Breast epithelium (tissue), 3 donors: ENCODE measurements at regions not wholly inside any gene's neighbourhood (a gene's known extent, or its start where the extent isn't known, plus 50 kb on each side); places are given as distances from the start of the nearest gene placed in this dataset.

ENCODE experiments used
- POLR2A ChIP-seq: fragments of 450-650 bp; IDR thresholded peaks from one replicate; pipeline ENCODE4 v1.6.1; 2016; ENCODE audit warnings: antibody characterized with exemption, mild to moderate bottlenecking, moderate library complexity
- POLR2AphosphoS5 ChIP-seq, 3 donors: sonication (generic); formaldehyde crosslinking; IDR thresholded peaks; one replicate each; pipeline ENCODE4 v1.6.1; 2017; ENCODE audit warnings: antibody characterized with exemption in 3 of 3
- TF ChIP-seq, protein P1 (sequence below), 3 donors: fragments of 450-650 bp; IDR thresholded peaks; one replicate each; pipeline ENCODE4 v1.5.1; 2016 to 2017; ENCODE audit warnings: antibody characterized with exemption in 3 of 3, mild to moderate bottlenecking in 3 of 3, moderate library complexity in 3 of 3

DNA sequence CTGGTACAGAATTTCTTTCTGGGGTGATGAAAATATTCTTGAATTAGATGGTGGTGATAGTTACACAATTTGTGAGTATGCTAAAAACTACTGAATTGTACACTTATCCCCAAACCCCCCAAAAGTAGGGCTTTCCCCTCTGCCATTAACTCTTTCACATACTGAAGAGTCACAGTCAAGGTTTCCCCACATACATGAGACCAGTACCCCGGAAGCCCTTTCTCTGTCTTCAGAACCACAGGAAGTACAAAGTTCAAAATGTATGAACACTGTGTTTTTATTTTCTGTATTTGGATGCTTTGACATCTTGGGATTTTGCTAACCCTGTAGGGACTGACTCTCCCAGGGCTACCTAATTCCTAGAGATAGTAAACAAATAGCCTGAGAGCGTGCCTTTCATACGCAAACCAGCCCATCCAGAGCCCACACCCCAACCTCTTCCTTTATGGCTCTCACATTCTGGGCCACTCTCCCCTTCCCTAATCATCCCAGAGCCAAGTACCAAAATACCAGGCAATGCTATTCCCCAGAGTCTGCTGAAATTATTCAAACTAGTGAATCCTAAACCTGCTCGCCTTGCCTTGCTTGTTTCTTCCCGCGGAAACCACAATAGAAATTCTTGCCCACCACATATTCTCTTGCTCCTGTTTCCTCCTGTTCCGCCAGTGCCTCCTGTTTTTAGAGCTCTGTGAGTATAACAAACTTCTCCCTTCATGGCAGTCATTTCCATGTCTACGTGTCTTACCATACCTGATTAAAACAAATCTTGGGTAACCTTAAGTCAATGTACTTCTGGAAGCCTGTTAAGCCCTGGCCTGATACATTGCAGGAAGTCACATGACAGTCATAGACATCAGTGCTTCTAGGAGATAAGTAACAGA lies 524.8 kb downstream of the FUT8 start:
- TF ChIP-seq, protein P1, sequence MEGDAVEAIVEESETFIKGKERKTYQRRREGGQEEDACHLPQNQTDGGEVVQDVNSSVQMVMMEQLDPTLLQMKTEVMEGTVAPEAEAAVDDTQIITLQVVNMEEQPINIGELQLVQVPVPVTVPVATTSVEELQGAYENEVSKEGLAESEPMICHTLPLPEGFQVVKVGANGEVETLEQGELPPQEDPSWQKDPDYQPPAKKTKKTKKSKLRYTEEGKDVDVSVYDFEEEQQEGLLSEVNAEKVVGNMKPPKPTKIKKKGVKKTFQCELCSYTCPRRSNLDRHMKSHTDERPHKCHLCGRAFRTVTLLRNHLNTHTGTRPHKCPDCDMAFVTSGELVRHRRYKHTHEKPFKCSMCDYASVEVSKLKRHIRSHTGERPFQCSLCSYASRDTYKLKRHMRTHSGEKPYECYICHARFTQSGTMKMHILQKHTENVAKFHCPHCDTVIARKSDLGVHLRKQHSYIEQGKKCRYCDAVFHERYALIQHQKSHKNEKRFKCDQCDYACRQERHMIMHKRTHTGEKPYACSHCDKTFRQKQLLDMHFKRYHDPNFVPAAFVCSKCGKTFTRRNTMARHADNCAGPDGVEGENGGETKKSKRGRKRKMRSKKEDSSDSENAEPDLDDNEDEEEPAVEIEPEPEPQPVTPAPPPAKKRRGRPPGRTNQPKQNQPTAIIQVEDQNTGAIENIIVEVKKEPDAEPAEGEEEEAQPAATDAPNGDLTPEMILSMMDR (IDR thresholded peaks at IDR 0.05): no peak
- TF ChIP-seq POLR2AphosphoS5 (IDR thresholded peaks at IDR 0.05) (no peak), POLR2A (no peak)
